ENCODE measurements at regions not wholly inside any gene's neighbourhood (a gene's known extent, or its start where the extent isn't known, plus 50 kb on each side); places are given as distances from the start of the nearest gene placed in this dataset.

- DNase-seq (no peak), ATAC-seq (ENCODE audit: low read depth in 2 of 2) (no peak)
- Histone ChIP-seq H3K27ac (ENCODE audit: insufficient read depth, low read length, poor library complexity, severe bottlenecking) (no peak overlapping the region), H3K4me3 (ENCODE audit: low read depth, low read length) (no peak overlapping the region), H3K4me1 (ENCODE audit: control insufficient read depth, insufficient read depth, low read length, poor library complexity, severe bottlenecking) (no peaks in the 10 kb centered on the region), H3K9me3 (ENCODE audit: control insufficient read depth in 2 of 2, low read length in 2 of 2) (no peaks in the 10 kb centered on the region), H3K27me3 (ENCODE audit: control insufficient read depth, insufficient read depth, low read length) (peaks cover 2% of the 10 kb centered on the region), H3K36me3 (ENCODE audit: control insufficient read depth, insufficient read depth, low read length) (no peaks in the 10 kb centered on the region)
- no peak overlapping the region for H3K4me3 Mint-ChIP-seq
- H3K27ac Mint-ChIP-seq, result no peak overlapping the region
- peaks cover 11% of the 10 kb centered on the region for H3K27me3 Mint-ChIP-seq
- H3K4me1 Mint-ChIP-seq, result no peaks in the 10 kb centered on the region
- H3K9me3 Mint-ChIP-seq, result peaks cover 0 to 4% (median 0%) of the 10 kb centered on the region in 7 donors
- H3K36me3 Mint-ChIP-seq, result no peaks in the 10 kb centered on the region
Observed at GRCh38 chr6:150534553-150534952, 65.1 kb upstream of the PLEKHG1 start.

DNA sequence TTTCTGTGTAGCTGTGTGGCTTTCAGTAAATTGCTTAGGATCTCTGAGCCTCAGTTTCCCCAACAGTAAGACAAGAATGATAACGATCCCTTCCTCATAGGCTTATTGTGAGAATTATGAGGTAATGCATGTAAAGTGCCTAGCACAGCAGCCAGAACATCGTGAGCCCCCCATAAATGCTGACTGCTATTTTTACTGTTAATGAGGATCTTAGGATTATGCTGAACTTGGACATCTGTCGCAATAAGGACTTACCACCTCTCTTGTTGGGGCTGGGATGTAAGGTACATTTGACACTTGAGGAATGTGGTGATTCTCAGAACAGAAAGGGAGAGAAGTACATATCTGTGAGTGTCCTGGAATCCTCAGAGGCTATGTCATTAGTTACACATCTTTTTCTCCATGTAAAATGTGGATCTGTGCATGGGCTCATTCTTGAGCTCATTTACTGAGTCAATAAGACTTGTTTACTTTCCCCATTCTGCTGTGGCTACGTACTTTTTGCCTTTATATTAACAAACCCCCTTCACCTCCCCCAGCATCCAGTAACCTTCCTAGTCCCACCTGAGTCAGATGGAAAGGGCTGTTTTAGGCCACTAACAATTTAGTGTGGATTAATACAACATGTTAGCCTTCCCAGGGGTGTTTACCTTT is 64.4 kb upstream of the PLEKHG1 start:
- ATAC-seq (ENCODE audit: low read depth in 2 of 2) (no peak), DNase-seq (no peak)
- H3K27me3 Mint-ChIP-seq, result peaks cover 18% of the 10 kb centered on the region
- no peak overlapping the region for H3K27ac ChIP-seq (ENCODE audit: insufficient read depth, low read length, poor library complexity, severe bottlenecking)
- H3K4me3 ChIP-seq (ENCODE audit: low read depth, low read length), result no peak overlapping the region
- no peaks in the 10 kb centered on the region for H3K4me1 Mint-ChIP-seq
- peaks cover 2% of the 10 kb centered on the region for H3K27me3 ChIP-seq (ENCODE audit: control insufficient read depth, insufficient read depth, low read length)
- peaks cover 0 to 4% (median 0%) of the 10 kb centered on the region in 7 donors for H3K9me3 Mint-ChIP-seq
- H3K4me3 Mint-ChIP-seq, result no peak overlapping the region
- no peaks in the 10 kb centered on the region for H3K4me1 ChIP-seq (ENCODE audit: control insufficient read depth, insufficient read depth, low read length, poor library complexity, severe bottlenecking)
- H3K36me3 ChIP-seq (ENCODE audit: control insufficient read depth, insufficient read depth, low read length), result no peaks in the 10 kb centered on the region
- H3K9me3 ChIP-seq (ENCODE audit: control insufficient read depth in 2 of 2, low read length in 2 of 2), result no peaks in the 10 kb centered on the region
- no peak overlapping the region for H3K27ac Mint-ChIP-seq
- no peaks in the 10 kb centered on the region for H3K36me3 Mint-ChIP-seq

- Mint-ChIP-seq H3K4me3 (no peak overlapping the region), H3K27me3 (peaks cover 21% of the 10 kb centered on the region), H3K27ac (no peak overlapping the region), H3K9me3 (peaks cover 0 to 4% (median 0%) of the 10 kb centered on the region in 7 donors), H3K36me3 (no peaks in the 10 kb centered on the region), H3K4me1 (no peaks in the 10 kb centered on the region)
- Histone ChIP-seq H3K9me3 (ENCODE audit: control insufficient read depth in 2 of 2, low read length in 2 of 2) (no peaks in the 10 kb centered on the region), H3K27me3 (ENCODE audit: control insufficient read depth, insufficient read depth, low read length) (peaks cover 2% of the 10 kb centered on the region), H3K36me3 (ENCODE audit: control insufficient read depth, insufficient read depth, low read length) (no peaks in the 10 kb centered on the region), H3K4me1 (ENCODE audit: control insufficient read depth, insufficient read depth, low read length, poor library complexity, severe bottlenecking) (no peaks in the 10 kb centered on the region), H3K27ac (ENCODE audit: insufficient read depth, low read length, poor library complexity, severe bottlenecking) (no peak overlapping the region), H3K4me3 (ENCODE audit: low read depth, low read length) (no peak overlapping the region)
- ATAC-seq (ENCODE audit: low read depth in 2 of 2) (no peak), DNase-seq (no peak)
Observed at GRCh38 chr6:150535818-150536220, 63.9 kb upstream of the PLEKHG1 start.

GRCh38 chr6:150536835-150537234 is 62.9 kb upstream of the PLEKHG1 start:
- Mint-ChIP-seq H3K4me3 (no peak overlapping the region), H3K36me3 (no peaks in the 10 kb centered on the region), H3K27me3 (peaks cover 29% of the 10 kb centered on the region), H3K9me3 (peaks cover 0 to 3% (median 0%) of the 10 kb centered on the region in 7 donors), H3K27ac (no peak overlapping the region), H3K4me1 (no peaks in the 10 kb centered on the region)
- no peak for DNase-seq
- H3K27me3 ChIP-seq (ENCODE audit: control insufficient read depth, insufficient read depth, low read length), result peaks cover 4% of the 10 kb centered on the region
- H3K4me3 ChIP-seq (ENCODE audit: low read depth, low read length), result no peak overlapping the region
- H3K36me3 ChIP-seq (ENCODE audit: control insufficient read depth, insufficient read depth, low read length), result no peaks in the 10 kb centered on the region
- no peaks in the 10 kb centered on the region for H3K4me1 ChIP-seq (ENCODE audit: control insufficient read depth, insufficient read depth, low read length, poor library complexity, severe bottlenecking)
- no peaks in the 10 kb centered on the region for H3K9me3 ChIP-seq (ENCODE audit: control insufficient read depth in 2 of 2, low read length in 2 of 2)
- H3K27ac ChIP-seq (ENCODE audit: insufficient read depth, low read length, poor library complexity, severe bottlenecking), result no peak overlapping the region
- no peak for ATAC-seq (ENCODE audit: low read depth in 2 of 2)

DNA sequence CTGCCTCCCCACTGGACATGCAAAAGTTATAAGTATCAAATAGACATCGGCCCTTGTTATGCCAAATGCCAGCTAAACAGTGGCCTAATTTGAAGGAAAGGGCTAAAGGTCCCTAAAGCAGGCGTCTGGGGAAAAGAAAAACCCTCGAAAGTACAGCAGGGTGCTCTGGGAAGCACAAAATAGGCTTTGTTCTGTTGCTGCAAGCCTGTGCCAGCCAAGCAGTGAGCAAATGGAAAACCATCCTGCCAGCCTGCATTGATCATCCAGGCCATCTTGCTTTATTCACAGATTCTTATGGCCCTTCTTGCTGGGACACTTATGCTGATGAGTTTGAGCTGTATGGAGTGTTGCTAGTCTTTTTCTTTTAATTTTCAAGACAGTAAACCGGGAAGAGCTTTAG is 62.2 kb upstream of the PLEKHG1 start:
- Mint-ChIP-seq H3K27ac (no peak overlapping the region), H3K4me1 (no peaks in the 10 kb centered on the region), H3K36me3 (no peaks in the 10 kb centered on the region), H3K9me3 (no peaks in the 10 kb centered on the region), H3K4me3 (no peak overlapping the region), H3K27me3 (peaks cover 29% of the 10 kb centered on the region)
- Histone ChIP-seq H3K4me1 (ENCODE audit: control insufficient read depth, insufficient read depth, low read length, poor library complexity, severe bottlenecking) (no peaks in the 10 kb centered on the region), H3K27ac (ENCODE audit: insufficient read depth, low read length, poor library complexity, severe bottlenecking) (no peak overlapping the region), H3K36me3 (ENCODE audit: control insufficient read depth, insufficient read depth, low read length) (no peaks in the 10 kb centered on the region), H3K4me3 (ENCODE audit: low read depth, low read length) (no peak overlapping the region), H3K9me3 (ENCODE audit: control insufficient read depth in 2 of 2, low read length in 2 of 2) (no peaks in the 10 kb centered on the region), H3K27me3 (ENCODE audit: control insufficient read depth, insufficient read depth, low read length) (peaks cover 4% of the 10 kb centered on the region)
- DNase-seq, result no peak
- no peak for ATAC-seq (ENCODE audit: low read depth in 2 of 2)

DNA sequence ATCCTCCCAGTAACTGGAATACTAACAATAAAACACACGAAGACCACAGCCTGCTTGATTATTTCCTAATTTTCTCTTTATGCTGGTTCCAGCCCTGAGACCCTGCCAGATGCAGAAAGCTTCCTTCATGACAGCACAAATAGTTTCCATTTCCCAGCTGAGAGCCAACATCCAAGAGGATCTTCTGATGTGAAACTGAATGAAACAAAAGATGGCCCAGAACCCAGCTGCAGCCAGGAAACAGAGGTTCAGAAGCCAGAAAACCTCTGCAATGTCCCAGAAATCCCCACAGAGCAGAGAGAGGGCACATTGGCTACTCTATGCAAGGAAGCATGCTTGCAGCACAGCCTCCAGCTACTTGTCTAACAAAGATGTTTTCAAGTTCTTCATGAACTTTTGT is 61.8 kb upstream of the PLEKHG1 start:
- Histone ChIP-seq H3K9me3 (ENCODE audit: control insufficient read depth in 2 of 2, low read length in 2 of 2) (no peaks in the 10 kb centered on the region), H3K36me3 (ENCODE audit: control insufficient read depth, insufficient read depth, low read length) (no peaks in the 10 kb centered on the region), H3K27ac (ENCODE audit: insufficient read depth, low read length, poor library complexity, severe bottlenecking) (no peak overlapping the region), H3K4me3 (ENCODE audit: low read depth, low read length) (no peak overlapping the region), H3K27me3 (ENCODE audit: control insufficient read depth, insufficient read depth, low read length) (peaks cover 4% of the 10 kb centered on the region), H3K4me1 (ENCODE audit: control insufficient read depth, insufficient read depth, low read length, poor library complexity, severe bottlenecking) (no peaks in the 10 kb centered on the region)
- H3K4me3 Mint-ChIP-seq, result no peak overlapping the region
- no peaks in the 10 kb centered on the region for H3K9me3 Mint-ChIP-seq
- DNase-seq, result no peak
- H3K27me3 Mint-ChIP-seq, result peaks cover 29% of the 10 kb centered on the region
- H3K36me3 Mint-ChIP-seq, result no peaks in the 10 kb centered on the region
- ATAC-seq (ENCODE audit: low read depth in 2 of 2), result no peak
- H3K4me1 Mint-ChIP-seq, result no peaks in the 10 kb centered on the region
- H3K27ac Mint-ChIP-seq, result no peak overlapping the region

DNA sequence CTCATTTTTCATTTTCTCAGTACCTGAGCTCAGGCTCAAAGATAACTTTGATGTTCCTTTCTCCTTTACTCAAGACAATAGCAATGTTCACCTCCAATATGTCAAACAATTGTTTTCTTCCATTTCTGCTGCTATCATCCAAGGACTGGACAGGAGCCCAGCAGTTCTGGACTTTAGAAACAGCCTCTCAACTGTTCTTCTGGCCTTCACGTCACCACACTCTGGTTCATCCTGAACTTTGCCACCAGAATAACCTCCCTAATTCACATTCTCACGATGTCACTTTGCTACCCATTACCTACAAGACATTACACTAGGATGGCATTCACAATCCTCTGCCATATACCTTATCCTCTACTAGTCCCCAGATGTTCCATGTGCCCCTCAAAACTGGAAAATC is 60.6 kb upstream of the PLEKHG1 start:
- Histone ChIP-seq H3K27ac (ENCODE audit: insufficient read depth, low read length, poor library complexity, severe bottlenecking) (no peak overlapping the region), H3K4me3 (ENCODE audit: low read depth, low read length) (no peak overlapping the region), H3K27me3 (ENCODE audit: control insufficient read depth, insufficient read depth, low read length) (peaks cover 6% of the 10 kb centered on the region), H3K4me1 (ENCODE audit: control insufficient read depth, insufficient read depth, low read length, poor library complexity, severe bottlenecking) (no peaks in the 10 kb centered on the region), H3K36me3 (ENCODE audit: control insufficient read depth, insufficient read depth, low read length) (no peaks in the 10 kb centered on the region), H3K9me3 (ENCODE audit: control insufficient read depth in 2 of 2, low read length in 2 of 2) (no peaks in the 10 kb centered on the region)
- no peaks in the 10 kb centered on the region for H3K36me3 Mint-ChIP-seq
- ATAC-seq (ENCODE audit: low read depth in 2 of 2) (no peak), DNase-seq (no peak)
- H3K9me3 Mint-ChIP-seq, result no peaks in the 10 kb centered on the region
- H3K27ac Mint-ChIP-seq, result no peak overlapping the region
- H3K4me1 Mint-ChIP-seq, result no peaks in the 10 kb centered on the region
- peaks cover 34% of the 10 kb centered on the region for H3K27me3 Mint-ChIP-seq
- no peak overlapping the region for H3K4me3 Mint-ChIP-seq

- H3K9me3 ChIP-seq (ENCODE audit: control insufficient read depth in 2 of 2, low read length in 2 of 2), result no peaks in the 10 kb centered on the region
- Mint-ChIP-seq H3K27me3 (peaks cover 34% of the 10 kb centered on the region), H3K4me3 (no peak overlapping the region), H3K4me1 (no peaks in the 10 kb centered on the region), H3K27ac (no peak overlapping the region), H3K9me3 (no peaks in the 10 kb centered on the region), H3K36me3 (no peaks in the 10 kb centered on the region)
- H3K36me3 ChIP-seq (ENCODE audit: control insufficient read depth, insufficient read depth, low read length), result no peaks in the 10 kb centered on the region
- no peaks in the 10 kb centered on the region for H3K4me1 ChIP-seq (ENCODE audit: control insufficient read depth, insufficient read depth, low read length, poor library complexity, severe bottlenecking)
- H3K27ac ChIP-seq (ENCODE audit: insufficient read depth, low read length, poor library complexity, severe bottlenecking), result no peak overlapping the region
- DNase-seq (no peak), ATAC-seq (ENCODE audit: low read depth in 2 of 2) (no peak)
- H3K27me3 ChIP-seq (ENCODE audit: control insufficient read depth, insufficient read depth, low read length), result peaks cover 6% of the 10 kb centered on the region
- no peak overlapping the region for H3K4me3 ChIP-seq (ENCODE audit: low read depth, low read length)
Observed at GRCh38 chr6:150539568-150539967, 60.1 kb upstream of the PLEKHG1 start.

Measured in CD4-positive, CD25-positive, alpha-beta regulatory T cell (primary cell).